Adipocyte (in vitro differentiated cells): ENCODE measurements at regions not wholly inside any gene's neighbourhood (a gene's known extent, or its start where the extent isn't known, plus 50 kb on each side); places are given as distances from the start of the nearest gene placed in this dataset.

Experiments
- DNase-seq: peaks from one replicate; pipeline ENCODE4 v3.0.0-alpha.2; 2015; ENCODE audit warnings: low read depth
- H3K27me3 ChIP-seq: replicated peaks from 2 replicates; pipeline ENCODE4 v1.7.0; 2013; ENCODE audit warnings: mild to moderate bottlenecking, low read length, moderate library complexity; ENCODE audit not compliant: control insufficient read depth, insufficient read depth
- H3K36me3 ChIP-seq: 2 replicates; pipeline ENCODE4 v1.7.0; 2013; ENCODE audit warnings: low read length, mild to moderate bottlenecking, moderate library complexity; ENCODE audit not compliant: control insufficient read depth, insufficient read depth, severe bottlenecking
- H3K4me1 ChIP-seq: 2 replicates; pipeline ENCODE4 v1.7.0; 2013; ENCODE audit warnings: mild to moderate bottlenecking, low read length, moderate library complexity; ENCODE audit not compliant: control insufficient read depth, insufficient read depth
- H3K4me3 ChIP-seq: 2 replicates; pipeline ENCODE4 v1.7.0; 2013; ENCODE audit warnings: mild to moderate bottlenecking, low read length, moderate library complexity
- H3K9ac ChIP-seq: 2 replicates; pipeline ENCODE4 v1.7.0; 2013; ENCODE audit warnings: mild to moderate bottlenecking, low read length, moderate library complexity
- H3K9me3 ChIP-seq: 2 replicates; pipeline ENCODE4 v1.7.0; 2013; ENCODE audit warnings: mild to moderate bottlenecking, low read length, moderate library complexity; ENCODE audit not compliant: control insufficient read depth

GRCh38 chr4:177116161-177116560, 193.5 kb upstream of the NEIL3 start:
- Histone ChIP-seq H3K9ac (no peak overlapping the region), H3K4me1 (peaks cover 39% of the 10 kb centered on the region), H3K27me3 (no peaks in the 10 kb centered on the region), H3K36me3 (no peaks in the 10 kb centered on the region), H3K9me3 (peaks cover 7% of the 10 kb centered on the region), H3K4me3 (no peak overlapping the region)
- no peak for DNase-seq

GRCh38 chr4:177117256-177117655, 192.4 kb upstream of the NEIL3 start:
- Histone ChIP-seq H3K9me3 (peaks cover 9% of the 10 kb centered on the region), H3K4me1 (peaks cover 46% of the 10 kb centered on the region)

GRCh38 chr4:177118596-177118995, 191.1 kb upstream of the NEIL3 start:
- Histone ChIP-seq H3K4me1 (peaks cover 46% of the 10 kb centered on the region), H3K4me3 (peak overlapping the region; percentile 54), H3K27me3 (no peaks in the 10 kb centered on the region), H3K36me3 (no peaks in the 10 kb centered on the region), H3K9ac (peak overlapping the region; percentile 72), H3K9me3 (peaks cover 9% of the 10 kb centered on the region)
- DNase-seq: peak; percentile 96

More at GRCh38 chr4:177117256-177117655, 192.4 kb upstream of the NEIL3 start:
- H3K27me3 ChIP-seq: no peaks in the 10 kb centered on the region
- H3K9ac ChIP-seq: peak overlapping the region; percentile 46
- H3K36me3 ChIP-seq: no peaks in the 10 kb centered on the region
- H3K4me3 ChIP-seq: no peak overlapping the region
- DNase-seq: no peak

GRCh38 chr4:177119021-177119471, 190.6 kb upstream of the NEIL3 start:
- H3K9me3 ChIP-seq: peaks cover 9% of the 10 kb centered on the region
- H3K4me3 ChIP-seq: peak overlapping the region; percentile 55
- peak overlapping the region; percentile 72 for H3K9ac ChIP-seq
- H3K27me3 ChIP-seq: no peaks in the 10 kb centered on the region
- peak; percentile 59 for DNase-seq
- H3K36me3 ChIP-seq: no peaks in the 10 kb centered on the region
- peaks cover 49% of the 10 kb centered on the region for H3K4me1 ChIP-seq

- H3K36me3 ChIP-seq: no peaks in the 10 kb centered on the region
- DNase-seq: no peak
- peaks cover 48% of the 10 kb centered on the region for H3K4me1 ChIP-seq
- peak overlapping the region; percentile 55 for H3K4me3 ChIP-seq
- H3K27me3 ChIP-seq: no peaks in the 10 kb centered on the region
- peak overlapping the region; percentile 70 for H3K9ac ChIP-seq
- H3K9me3 ChIP-seq: peaks cover 9% of the 10 kb centered on the region
Observed at GRCh38 chr4:177119691-177120090, 190.0 kb upstream of the NEIL3 start.

GRCh38 chr4:177123811-177124210, 185.9 kb upstream of the NEIL3 start:
- H3K9ac ChIP-seq: peak overlapping the region; percentile 67
- no peaks in the 10 kb centered on the region for H3K36me3 ChIP-seq
- peak overlapping the region; percentile 21 for H3K4me3 ChIP-seq
- peaks cover 39% of the 10 kb centered on the region for H3K4me1 ChIP-seq
- H3K9me3 ChIP-seq: peaks cover 20% of the 10 kb centered on the region
- no peaks in the 10 kb centered on the region for H3K27me3 ChIP-seq
- no peak for DNase-seq

- no peaks in the 10 kb centered on the region for H3K36me3 ChIP-seq
- H3K9ac ChIP-seq: peak overlapping the region; percentile 67
- H3K4me3 ChIP-seq: peak overlapping the region; percentile 21
- H3K9me3 ChIP-seq: peaks cover 27% of the 10 kb centered on the region
- H3K4me1 ChIP-seq: peaks cover 32% of the 10 kb centered on the region
- no peak for DNase-seq
- H3K27me3 ChIP-seq: no peaks in the 10 kb centered on the region
Observed at GRCh38 chr4:177124349-177125064, 185.2 kb upstream of the NEIL3 start.

- Histone ChIP-seq H3K4me3 (no peak overlapping the region), H3K27me3 (no peaks in the 10 kb centered on the region), H3K4me1 (peaks cover 23% of the 10 kb centered on the region), H3K9ac (no peak overlapping the region), H3K9me3 (peaks cover 29% of the 10 kb centered on the region), H3K36me3 (no peaks in the 10 kb centered on the region)
- DNase-seq: no peak
Observed at GRCh38 chr4:177125656-177126055, 184.0 kb upstream of the NEIL3 start.

- no peaks in the 10 kb centered on the region for H3K27me3 ChIP-seq
- H3K9ac ChIP-seq: no peak overlapping the region
- no peaks in the 10 kb centered on the region for H3K36me3 ChIP-seq
- DNase-seq: no peak
- no peak overlapping the region for H3K4me3 ChIP-seq
- peaks cover 22% of the 10 kb centered on the region for H3K9me3 ChIP-seq
- H3K4me1 ChIP-seq: peaks cover 16% of the 10 kb centered on the region
Observed at GRCh38 chr4:177127658-177128057, 182.0 kb upstream of the NEIL3 start.

GRCh38 chr4:177128306-177128705, 181.4 kb upstream of the NEIL3 start:
- DNase-seq: no peak
- no peaks in the 10 kb centered on the region for H3K27me3 ChIP-seq

GRCh38 chr4:177131736-177132135, 177.9 kb upstream of the NEIL3 start:
- Histone ChIP-seq H3K9ac (no peak overlapping the region), H3K27me3 (no peaks in the 10 kb centered on the region), H3K4me1 (no peaks in the 10 kb centered on the region), H3K36me3 (no peaks in the 10 kb centered on the region), H3K4me3 (no peak overlapping the region), H3K9me3 (peaks cover 22% of the 10 kb centered on the region)
- no peak for DNase-seq

More at GRCh38 chr4:177128306-177128705, 181.4 kb upstream of the NEIL3 start:
- Histone ChIP-seq H3K9me3 (peaks cover 22% of the 10 kb centered on the region), H3K9ac (no peak overlapping the region), H3K4me1 (peaks cover 16% of the 10 kb centered on the region), H3K4me3 (no peak overlapping the region), H3K36me3 (no peaks in the 10 kb centered on the region)
